ENCODE measurements at regions not wholly inside any gene's neighbourhood (a gene's known extent, or its start where the extent isn't known, plus 50 kb on each side); places are given as distances from the start of the nearest gene placed in this dataset.

DNA sequence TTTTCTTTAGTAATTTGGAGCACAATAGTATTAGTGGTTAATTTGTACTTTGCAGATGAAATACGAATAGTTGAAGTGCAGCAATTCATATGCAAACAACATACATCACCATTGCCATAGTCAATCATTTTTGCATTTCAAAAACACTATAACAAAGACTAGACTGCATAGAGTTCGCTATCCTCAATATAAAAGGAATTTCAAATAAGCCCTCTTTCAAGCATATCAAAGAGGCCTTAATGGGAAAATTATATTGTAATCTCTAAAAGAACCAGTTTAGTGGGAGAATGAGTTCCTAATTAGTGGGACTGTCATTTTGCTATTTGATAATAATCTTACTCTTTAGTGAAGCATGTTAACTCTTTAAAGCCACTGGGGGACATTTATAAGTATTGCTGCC, 2302.3 kb upstream of the C9orf72 start:
- H2BK5ac ChIP-seq (ENCODE audit: low read depth, low read length), result no peak overlapping the region
- no peak overlapping the region for H3K4me3 ChIP-seq (ENCODE audit: extremely low read depth in 1 of 4, insufficient read depth in 2 of 4, low read depth in 3 of 4, low read length in 4 of 4)
- ChIA-PET POLR2A (ENCODE audit: partially characterized antibody) (no interaction called here), CTCF (ENCODE audit: partially characterized antibody) (no interaction called here)
- no peak overlapping the region for H2BK120ac ChIP-seq (replicated peaks; ENCODE audit: low read depth, low read length)
- no peak overlapping the region for H2AK5ac ChIP-seq (ENCODE audit: low read depth, low read length)
- H3K9me3 ChIP-seq (ENCODE audit: insufficient read depth in 2 of 2, low read depth in 1 of 2, low read length in 1 of 2), result no peaks in the 10 kb centered on the region
- H3K27ac ChIP-seq (ENCODE audit: low read depth, low read length), result no peak overlapping the region
- H4K20me1 ChIP-seq (replicated peaks in 1 of 2; ENCODE audit: control insufficient read depth in 1 of 2, insufficient read depth in 2 of 2, low read length in 2 of 2), result no peaks in the 10 kb centered on the region
- H2BK20ac ChIP-seq (ENCODE audit: low read length), result no peak overlapping the region
- H3K23me2 ChIP-seq (ENCODE audit: low read depth, low read length), result no peaks in the 10 kb centered on the region
- no peak overlapping the region for H3K56ac ChIP-seq (replicated peaks; ENCODE audit: insufficient read length, low read depth, low read length)
- H3K14ac ChIP-seq (ENCODE audit: insufficient read length), result no peak overlapping the region
- H3K4me2 ChIP-seq (ENCODE audit: insufficient read depth in 1 of 2, low read depth in 2 of 2, low read length in 2 of 2), result no peak overlapping the region
- no peak overlapping the region for H2AFZ ChIP-seq (ENCODE audit: low read length)
- WGBS, 2 experiments (ENCODE audit: extremely low coverage in 1 of 2, insufficient coverage in 1 of 2, insufficient read length in 1 of 2, insufficient replicate concordance in 2 of 2, low coverage in 1 of 2, low lambda C conversion rate in 2 of 2, missing lambda C conversion rate in 1 of 2), result 4% methylated on average over 2 of the region's 2 CpGs; no CpG with 5 or more reads in 1 of the 2 experiments
- no peak overlapping the region for H4K91ac ChIP-seq (replicated peaks; ENCODE audit: insufficient read length, low read length)
- no peaks in the 10 kb centered on the region for H3K79me2 ChIP-seq (ENCODE audit: control insufficient read depth in 1 of 2, insufficient read depth in 2 of 2, low read length in 2 of 2)
- no peak overlapping the region for H4K8ac ChIP-seq (ENCODE audit: extremely low read depth, insufficient read depth, low read length)
- no peaks in the 10 kb centered on the region; a peak in 1 of 7 replicates for H3K4me1 ChIP-seq (replicated peaks in 1 of 4; ENCODE audit: control insufficient read depth in 3 of 4, insufficient read depth in 4 of 4, low read length in 3 of 4)
- H3K27me3 ChIP-seq (replicated peaks in 1 of 4; ENCODE audit: control insufficient read depth in 3 of 4, extremely low read depth in 1 of 4, insufficient read depth in 3 of 4, low read length in 3 of 4), result no peaks in the 10 kb centered on the region
- no peaks in the 10 kb centered on the region for H3K36me3 ChIP-seq (ENCODE audit: control insufficient read depth in 2 of 4, insufficient read depth in 4 of 4, low read length in 3 of 4)
- H3K79me1 ChIP-seq (ENCODE audit: low read depth, low read length), result no peaks in the 10 kb centered on the region
- no peak overlapping the region for H2BK15ac ChIP-seq (ENCODE audit: low read length)
- no peak overlapping the region for H2BK12ac ChIP-seq (ENCODE audit: low read depth, low read length)
- FAIRE-seq, result no peak
- no peak for DNase-seq (ENCODE audit: low read depth in 1 of 2, low spot score in 2 of 2)
- H4K5ac ChIP-seq (ENCODE audit: insufficient read length, low read depth, low read length), result no peak overlapping the region
- no peak overlapping the region for H3K23ac ChIP-seq (ENCODE audit: insufficient read length)
- H3K4ac ChIP-seq (replicated peaks; ENCODE audit: insufficient read length, low read depth, low read length), result no peak overlapping the region
- no peak overlapping the region for H3K9ac ChIP-seq (replicated peaks in 1 of 4; ENCODE audit: extremely low read depth in 1 of 4, low read depth in 3 of 4, low read length in 3 of 4)
- no peak overlapping the region for H3K18ac ChIP-seq (ENCODE audit: extremely low read depth, low read length)
- TF ChIP-seq, protein P1, sequence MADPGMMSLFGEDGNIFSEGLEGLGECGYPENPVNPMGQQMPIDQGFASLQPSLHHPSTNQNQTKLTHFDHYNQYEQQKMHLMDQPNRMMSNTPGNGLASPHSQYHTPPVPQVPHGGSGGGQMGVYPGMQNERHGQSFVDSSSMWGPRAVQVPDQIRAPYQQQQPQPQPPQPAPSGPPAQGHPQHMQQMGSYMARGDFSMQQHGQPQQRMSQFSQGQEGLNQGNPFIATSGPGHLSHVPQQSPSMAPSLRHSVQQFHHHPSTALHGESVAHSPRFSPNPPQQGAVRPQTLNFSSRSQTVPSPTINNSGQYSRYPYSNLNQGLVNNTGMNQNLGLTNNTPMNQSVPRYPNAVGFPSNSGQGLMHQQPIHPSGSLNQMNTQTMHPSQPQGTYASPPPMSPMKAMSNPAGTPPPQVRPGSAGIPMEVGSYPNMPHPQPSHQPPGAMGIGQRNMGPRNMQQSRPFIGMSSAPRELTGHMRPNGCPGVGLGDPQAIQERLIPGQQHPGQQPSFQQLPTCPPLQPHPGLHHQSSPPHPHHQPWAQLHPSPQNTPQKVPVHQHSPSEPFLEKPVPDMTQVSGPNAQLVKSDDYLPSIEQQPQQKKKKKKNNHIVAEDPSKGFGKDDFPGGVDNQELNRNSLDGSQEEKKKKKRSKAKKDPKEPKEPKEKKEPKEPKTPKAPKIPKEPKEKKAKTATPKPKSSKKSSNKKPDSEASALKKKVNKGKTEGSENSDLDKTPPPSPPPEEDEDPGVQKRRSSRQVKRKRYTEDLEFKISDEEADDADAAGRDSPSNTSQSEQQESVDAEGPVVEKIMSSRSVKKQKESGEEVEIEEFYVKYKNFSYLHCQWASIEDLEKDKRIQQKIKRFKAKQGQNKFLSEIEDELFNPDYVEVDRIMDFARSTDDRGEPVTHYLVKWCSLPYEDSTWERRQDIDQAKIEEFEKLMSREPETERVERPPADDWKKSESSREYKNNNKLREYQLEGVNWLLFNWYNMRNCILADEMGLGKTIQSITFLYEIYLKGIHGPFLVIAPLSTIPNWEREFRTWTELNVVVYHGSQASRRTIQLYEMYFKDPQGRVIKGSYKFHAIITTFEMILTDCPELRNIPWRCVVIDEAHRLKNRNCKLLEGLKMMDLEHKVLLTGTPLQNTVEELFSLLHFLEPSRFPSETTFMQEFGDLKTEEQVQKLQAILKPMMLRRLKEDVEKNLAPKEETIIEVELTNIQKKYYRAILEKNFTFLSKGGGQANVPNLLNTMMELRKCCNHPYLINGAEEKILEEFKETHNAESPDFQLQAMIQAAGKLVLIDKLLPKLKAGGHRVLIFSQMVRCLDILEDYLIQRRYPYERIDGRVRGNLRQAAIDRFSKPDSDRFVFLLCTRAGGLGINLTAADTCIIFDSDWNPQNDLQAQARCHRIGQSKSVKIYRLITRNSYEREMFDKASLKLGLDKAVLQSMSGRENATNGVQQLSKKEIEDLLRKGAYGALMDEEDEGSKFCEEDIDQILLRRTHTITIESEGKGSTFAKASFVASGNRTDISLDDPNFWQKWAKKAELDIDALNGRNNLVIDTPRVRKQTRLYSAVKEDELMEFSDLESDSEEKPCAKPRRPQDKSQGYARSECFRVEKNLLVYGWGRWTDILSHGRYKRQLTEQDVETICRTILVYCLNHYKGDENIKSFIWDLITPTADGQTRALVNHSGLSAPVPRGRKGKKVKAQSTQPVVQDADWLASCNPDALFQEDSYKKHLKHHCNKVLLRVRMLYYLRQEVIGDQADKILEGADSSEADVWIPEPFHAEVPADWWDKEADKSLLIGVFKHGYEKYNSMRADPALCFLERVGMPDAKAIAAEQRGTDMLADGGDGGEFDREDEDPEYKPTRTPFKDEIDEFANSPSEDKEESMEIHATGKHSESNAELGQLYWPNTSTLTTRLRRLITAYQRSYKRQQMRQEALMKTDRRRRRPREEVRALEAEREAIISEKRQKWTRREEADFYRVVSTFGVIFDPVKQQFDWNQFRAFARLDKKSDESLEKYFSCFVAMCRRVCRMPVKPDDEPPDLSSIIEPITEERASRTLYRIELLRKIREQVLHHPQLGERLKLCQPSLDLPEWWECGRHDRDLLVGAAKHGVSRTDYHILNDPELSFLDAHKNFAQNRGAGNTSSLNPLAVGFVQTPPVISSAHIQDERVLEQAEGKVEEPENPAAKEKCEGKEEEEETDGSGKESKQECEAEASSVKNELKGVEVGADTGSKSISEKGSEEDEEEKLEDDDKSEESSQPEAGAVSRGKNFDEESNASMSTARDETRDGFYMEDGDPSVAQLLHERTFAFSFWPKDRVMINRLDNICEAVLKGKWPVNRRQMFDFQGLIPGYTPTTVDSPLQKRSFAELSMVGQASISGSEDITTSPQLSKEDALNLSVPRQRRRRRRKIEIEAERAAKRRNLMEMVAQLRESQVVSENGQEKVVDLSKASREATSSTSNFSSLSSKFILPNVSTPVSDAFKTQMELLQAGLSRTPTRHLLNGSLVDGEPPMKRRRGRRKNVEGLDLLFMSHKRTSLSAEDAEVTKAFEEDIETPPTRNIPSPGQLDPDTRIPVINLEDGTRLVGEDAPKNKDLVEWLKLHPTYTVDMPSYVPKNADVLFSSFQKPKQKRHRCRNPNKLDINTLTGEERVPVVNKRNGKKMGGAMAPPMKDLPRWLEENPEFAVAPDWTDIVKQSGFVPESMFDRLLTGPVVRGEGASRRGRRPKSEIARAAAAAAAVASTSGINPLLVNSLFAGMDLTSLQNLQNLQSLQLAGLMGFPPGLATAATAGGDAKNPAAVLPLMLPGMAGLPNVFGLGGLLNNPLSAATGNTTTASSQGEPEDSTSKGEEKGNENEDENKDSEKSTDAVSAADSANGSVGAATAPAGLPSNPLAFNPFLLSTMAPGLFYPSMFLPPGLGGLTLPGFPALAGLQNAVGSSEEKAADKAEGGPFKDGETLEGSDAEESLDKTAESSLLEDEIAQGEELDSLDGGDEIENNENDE (IDR thresholded peaks at IDR 0.05; ENCODE audit: insufficient replicate concordance, low read length), result peak; percentile 70
